ENCODE measurements at regions not wholly inside any gene's neighbourhood (a gene's known extent, or its start where the extent isn't known, plus 50 kb on each side); places are given as distances from the start of the nearest gene placed in this dataset.

DNA sequence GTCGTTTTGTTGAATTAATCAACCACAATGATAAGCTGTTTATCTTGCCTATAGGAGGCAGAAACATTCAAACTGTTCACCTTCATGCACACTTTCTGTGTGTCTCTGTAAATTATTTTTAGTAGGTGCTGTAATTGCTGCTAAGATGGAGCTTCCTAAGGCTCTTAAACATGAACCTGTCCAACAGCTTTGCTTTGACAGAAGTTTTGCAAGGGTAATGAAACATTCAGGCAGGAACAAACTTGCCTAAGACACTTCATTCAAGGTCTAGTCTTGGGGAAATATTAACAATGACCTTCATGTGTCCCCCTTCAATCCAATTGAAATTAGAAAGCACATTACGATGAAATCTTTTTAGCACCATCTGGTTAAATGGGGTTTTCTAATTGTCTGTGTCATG is 156.1 kb downstream of the DIPK2A start:
- Histone ChIP-seq H4K20me1 (replicated peaks; ENCODE audit: insufficient read depth) (no peaks in the 10 kb centered on the region), H3K36me3 (ENCODE audit: insufficient read depth) (no peaks in the 10 kb centered on the region), H3K4me3 (no peak overlapping the region), H3K27me3 (ENCODE audit: insufficient read depth) (no peaks in the 10 kb centered on the region), H3K27ac (ENCODE audit: low read depth) (no peak overlapping the region), H3K4me2 (no peak overlapping the region), H3K9me2 (ENCODE audit: insufficient read depth) (0 out of 2 replicates have a peak, but pooled peaks cover 6% of the 10 kb centered on the region), H3K4me1 (ENCODE audit: insufficient read depth) (peaks cover 3% of the 10 kb centered on the region; the same call in 1 of the 2 replicates), H2AFZ (no peak overlapping the region; the same call in 1 of the 2 replicates), H3F3A (replicated peaks; ENCODE audit: low read depth) (no peaks in the 10 kb centered on the region), H3K79me2 (replicated peaks; ENCODE audit: insufficient read depth) (no peaks in the 10 kb centered on the region)
- peaks cover 6% of the 10 kb centered on the region; the same call in 1 of the 3 replicates for H3K36me3 Mint-ChIP-seq (ENCODE audit: low read depth)
- peaks cover 17% of the 10 kb centered on the region for H3K4me1 Mint-ChIP-seq
- TF ChIP-seq EZH2phosphoT487 (IDR thresholded peaks at IDR 0.05; ENCODE audit: unreplicated experiment) (no peak), ZNF331 (CRISPR knock-in tag; IDR thresholded peaks at IDR 0.05; ENCODE audit: low read depth) (no peak), NANOG (IDR thresholded peaks at IDR 0.05; ENCODE audit: borderline replicate concordance) (no peak)
- TF ChIP-seq, protein P1, sequence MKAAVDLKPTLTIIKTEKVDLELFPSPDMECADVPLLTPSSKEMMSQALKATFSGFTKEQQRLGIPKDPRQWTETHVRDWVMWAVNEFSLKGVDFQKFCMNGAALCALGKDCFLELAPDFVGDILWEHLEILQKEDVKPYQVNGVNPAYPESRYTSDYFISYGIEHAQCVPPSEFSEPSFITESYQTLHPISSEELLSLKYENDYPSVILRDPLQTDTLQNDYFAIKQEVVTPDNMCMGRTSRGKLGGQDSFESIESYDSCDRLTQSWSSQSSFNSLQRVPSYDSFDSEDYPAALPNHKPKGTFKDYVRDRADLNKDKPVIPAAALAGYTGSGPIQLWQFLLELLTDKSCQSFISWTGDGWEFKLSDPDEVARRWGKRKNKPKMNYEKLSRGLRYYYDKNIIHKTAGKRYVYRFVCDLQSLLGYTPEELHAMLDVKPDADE (IDR thresholded peaks at IDR 0.05): no peak
- H3K9me3 Mint-ChIP-seq: peaks cover 5% of the 10 kb centered on the region; the same call in 2 of the 3 replicates
- H3K4me3 Mint-ChIP-seq: no peak overlapping the region
- ATAC-seq: no peak
- DNase-seq (ENCODE audit: low spot score): no peak
- H3K27ac Mint-ChIP-seq: no peak overlapping the region
- H3K27me3 Mint-ChIP-seq (ENCODE audit: insufficient read depth, low read depth, poor library complexity): peaks cover 4% of the 10 kb centered on the region

DNA sequence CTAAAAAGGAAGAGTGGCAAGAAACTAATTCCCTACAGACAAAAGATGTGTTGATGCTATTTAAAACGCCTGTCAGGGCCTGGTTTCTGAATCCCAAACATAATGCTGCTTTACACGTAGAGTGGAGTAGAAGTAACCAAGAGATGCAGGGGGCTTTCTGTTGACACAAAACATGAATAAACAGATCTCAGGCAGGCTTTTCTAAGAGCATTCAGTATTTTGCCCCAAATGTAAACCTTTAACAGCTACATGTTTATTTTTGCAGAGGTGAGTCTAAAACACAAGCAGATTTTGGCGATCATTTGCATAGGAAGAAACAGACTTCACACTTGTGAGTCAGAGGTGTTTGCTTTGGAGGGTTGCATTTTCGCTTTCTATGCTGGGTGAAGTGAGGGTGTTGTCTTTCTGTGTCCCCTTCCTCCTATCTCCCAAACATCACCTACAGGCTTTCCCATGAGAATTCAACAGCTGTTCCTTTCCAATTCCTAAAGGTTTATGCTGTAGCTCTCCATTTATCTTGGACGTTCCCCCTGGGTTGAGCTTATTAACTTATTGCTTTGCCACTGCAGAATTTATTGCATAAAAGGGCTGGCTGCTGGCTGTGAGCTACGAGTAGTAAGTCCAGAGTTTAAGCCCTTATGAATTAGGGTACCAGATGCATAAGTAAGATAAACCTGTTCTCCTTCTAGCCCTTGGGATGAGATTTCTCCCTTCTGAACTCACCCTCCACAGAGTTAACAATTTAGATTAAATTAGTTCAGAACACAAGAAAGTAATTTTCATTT is 156.7 kb downstream of the DIPK2A start:
- H3K27ac ChIP-seq (ENCODE audit: low read depth): no peak overlapping the region
- DNase-seq (ENCODE audit: low spot score): peak; percentile 8
- H3K4me1 ChIP-seq (ENCODE audit: insufficient read depth): no peaks in the 10 kb centered on the region
- H3K4me3 ChIP-seq: no peak overlapping the region
- H3K36me3 Mint-ChIP-seq (ENCODE audit: low read depth): peaks cover 6% of the 10 kb centered on the region; the same call in 1 of the 3 replicates
- no peak overlapping the region; the same call in 1 of the 2 replicates for H3K4me2 ChIP-seq
- no peak overlapping the region for H3K4me3 Mint-ChIP-seq
- H3K9me3 Mint-ChIP-seq: peaks cover 5% of the 10 kb centered on the region; the same call in 2 of the 3 replicates
- 0 out of 2 replicates have a peak, but pooled peaks cover 6% of the 10 kb centered on the region for H3K9me2 ChIP-seq (ENCODE audit: insufficient read depth)
- H3K27me3 ChIP-seq (ENCODE audit: insufficient read depth): no peaks in the 10 kb centered on the region
- peak; percentile 33 for ATAC-seq
- 0 out of 2 replicates have a peak overlapping the region, but pooled peaks have one; percentile 19 for H2AFZ ChIP-seq
- no peak overlapping the region for H3K27ac Mint-ChIP-seq
- H3K4me1 Mint-ChIP-seq: peaks cover 15% of the 10 kb centered on the region
- TF ChIP-seq POLR2AphosphoS5 (IDR thresholded peaks at IDR 0.05; ENCODE audit: low read depth): no peak
- TF ChIP-seq ZNF114 (CRISPR knock-in tag; IDR thresholded peaks at IDR 0.05): no peak
- no peak for TF ChIP-seq ZNF331 (CRISPR knock-in tag; IDR thresholded peaks at IDR 0.05; ENCODE audit: low read depth)
- no peak for TF ChIP-seq STAT1 (IDR thresholded peaks at IDR 0.05; ENCODE audit: unreplicated experiment)
- no peak for TF ChIP-seq JUNB (IDR thresholded peaks at IDR 0.05; ENCODE audit: unreplicated experiment)
- TF ChIP-seq, protein P2, sequence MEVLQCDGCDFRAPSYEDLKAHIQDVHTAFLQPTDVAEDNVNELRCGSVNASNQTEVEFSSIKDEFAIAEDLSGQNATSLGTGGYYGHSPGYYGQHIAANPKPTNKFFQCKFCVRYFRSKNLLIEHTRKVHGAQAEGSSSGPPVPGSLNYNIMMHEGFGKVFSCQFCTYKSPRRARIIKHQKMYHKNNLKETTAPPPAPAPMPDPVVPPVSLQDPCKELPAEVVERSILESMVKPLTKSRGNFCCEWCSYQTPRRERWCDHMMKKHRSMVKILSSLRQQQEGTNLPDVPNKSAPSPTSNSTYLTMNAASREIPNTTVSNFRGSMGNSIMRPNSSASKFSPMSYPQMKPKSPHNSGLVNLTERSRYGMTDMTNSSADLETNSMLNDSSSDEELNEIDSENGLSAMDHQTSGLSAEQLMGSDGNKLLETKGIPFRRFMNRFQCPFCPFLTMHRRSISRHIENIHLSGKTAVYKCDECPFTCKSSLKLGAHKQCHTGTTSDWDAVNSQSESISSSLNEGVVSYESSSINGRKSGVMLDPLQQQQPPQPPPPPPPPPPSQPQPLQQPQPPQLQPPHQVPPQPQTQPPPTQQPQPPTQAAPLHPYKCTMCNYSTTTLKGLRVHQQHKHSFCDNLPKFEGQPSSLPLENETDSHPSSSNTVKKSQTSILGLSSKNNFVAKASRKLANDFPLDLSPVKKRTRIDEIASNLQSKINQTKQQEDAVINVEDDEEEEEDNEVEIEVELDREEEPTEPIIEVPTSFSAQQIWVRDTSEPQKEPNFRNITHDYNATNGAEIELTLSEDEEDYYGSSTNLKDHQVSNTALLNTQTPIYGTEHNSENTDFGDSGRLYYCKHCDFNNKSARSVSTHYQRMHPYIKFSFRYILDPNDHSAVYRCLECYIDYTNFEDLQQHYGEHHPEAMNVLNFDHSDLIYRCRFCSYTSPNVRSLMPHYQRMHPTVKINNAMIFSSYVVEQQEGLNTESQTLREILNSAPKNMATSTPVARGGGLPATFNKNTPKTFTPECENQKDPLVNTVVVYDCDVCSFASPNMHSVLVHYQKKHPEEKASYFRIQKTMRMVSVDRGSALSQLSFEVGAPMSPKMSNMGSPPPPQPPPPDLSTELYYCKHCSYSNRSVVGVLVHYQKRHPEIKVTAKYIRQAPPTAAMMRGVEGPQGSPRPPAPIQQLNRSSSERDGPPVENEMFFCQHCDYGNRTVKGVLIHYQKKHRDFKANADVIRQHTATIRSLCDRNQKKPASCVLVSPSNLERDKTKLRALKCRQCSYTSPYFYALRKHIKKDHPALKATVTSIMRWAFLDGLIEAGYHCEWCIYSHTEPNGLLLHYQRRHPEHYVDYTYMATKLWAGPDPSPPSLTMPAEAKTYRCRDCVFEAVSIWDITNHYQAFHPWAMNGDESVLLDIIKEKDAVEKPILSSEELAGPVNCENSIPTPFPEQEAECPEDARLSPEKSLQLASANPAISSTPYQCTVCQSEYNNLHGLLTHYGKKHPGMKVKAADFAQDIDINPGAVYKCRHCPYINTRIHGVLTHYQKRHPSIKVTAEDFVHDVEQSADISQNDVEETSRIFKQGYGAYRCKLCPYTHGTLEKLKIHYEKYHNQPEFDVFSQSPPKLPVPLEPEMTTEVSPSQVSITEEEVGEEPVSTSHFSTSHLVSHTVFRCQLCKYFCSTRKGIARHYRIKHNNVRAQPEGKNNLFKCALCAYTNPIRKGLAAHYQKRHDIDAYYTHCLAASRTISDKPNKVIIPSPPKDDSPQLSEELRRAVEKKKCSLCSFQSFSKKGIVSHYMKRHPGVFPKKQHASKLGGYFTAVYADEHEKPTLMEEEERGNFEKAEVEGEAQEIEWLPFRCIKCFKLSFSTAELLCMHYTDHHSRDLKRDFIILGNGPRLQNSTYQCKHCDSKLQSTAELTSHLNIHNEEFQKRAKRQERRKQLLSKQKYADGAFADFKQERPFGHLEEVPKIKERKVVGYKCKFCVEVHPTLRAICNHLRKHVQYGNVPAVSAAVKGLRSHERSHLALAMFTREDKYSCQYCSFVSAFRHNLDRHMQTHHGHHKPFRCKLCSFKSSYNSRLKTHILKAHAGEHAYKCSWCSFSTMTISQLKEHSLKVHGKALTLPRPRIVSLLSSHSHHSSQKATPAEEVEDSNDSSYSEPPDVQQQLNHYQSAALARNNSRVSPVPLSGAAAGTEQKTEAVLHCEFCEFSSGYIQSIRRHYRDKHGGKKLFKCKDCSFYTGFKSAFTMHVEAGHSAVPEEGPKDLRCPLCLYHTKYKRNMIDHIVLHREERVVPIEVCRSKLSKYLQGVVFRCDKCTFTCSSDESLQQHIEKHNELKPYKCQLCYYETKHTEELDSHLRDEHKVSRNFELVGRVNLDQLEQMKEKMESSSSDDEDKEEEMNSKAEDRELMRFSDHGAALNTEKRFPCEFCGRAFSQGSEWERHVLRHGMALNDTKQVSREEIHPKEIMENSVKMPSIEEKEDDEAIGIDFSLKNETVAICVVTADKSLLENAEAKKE (CRISPR knock-in tag; IDR thresholded peaks at IDR 0.05): no peak
- no peak for TF ChIP-seq EZH2 (IDR thresholded peaks at IDR 0.05; ENCODE audit: low read depth, unreplicated experiment)
- peaks cover 4% of the 10 kb centered on the region for H3K27me3 Mint-ChIP-seq (ENCODE audit: insufficient read depth, low read depth, poor library complexity)
- H4K20me1 ChIP-seq (replicated peaks; ENCODE audit: insufficient read depth): no peaks in the 10 kb centered on the region
- H3K79me2 ChIP-seq (replicated peaks; ENCODE audit: insufficient read depth): no peaks in the 10 kb centered on the region
- H3F3A ChIP-seq (replicated peaks; ENCODE audit: low read depth): no peaks in the 10 kb centered on the region
- H3K36me3 ChIP-seq (ENCODE audit: insufficient read depth): no peaks in the 10 kb centered on the region
